GM23338 (cell line): ENCODE measurements at regions not wholly inside any gene's neighbourhood (a gene's known extent, or its start where the extent isn't known, plus 50 kb on each side); places are given as distances from the start of the nearest gene placed in this dataset.

Source experiments
- CTCF ChIP-seq, 2 experiments: fragments of 200-600 bp in 1 of 2; sonication (generic) in 1 of 2; conservative IDR thresholded peaks; 2 replicates each; pipeline versions ENCODE4 v1.5.1 to v1.6.1; 2016 to 2017; ENCODE audit warnings: antibody characterized with exemption in 2 of 2, low read depth in 2 of 2, mild to moderate bottlenecking in 2 of 2, moderate library complexity in 1 of 2
- EZH2 ChIP-seq: fragments of 200-600 bp; sonication (generic); IDR thresholded peaks from one replicate; pipeline ENCODE4 v1.8.0; 2017; ENCODE audit warnings: antibody characterized with exemption, mild to moderate bottlenecking, low read depth; ENCODE audit not compliant: unreplicated experiment
- JUNB ChIP-seq: IDR thresholded peaks from one replicate; pipeline ENCODE4 v1.6.1; 2016; ENCODE audit warnings: antibody characterized with exemption; ENCODE audit not compliant: unreplicated experiment
- TF ChIP-seq, protein P1 (sequence below): IDR thresholded peaks from one replicate; pipeline ENCODE4 v1.6.1; 2018; ENCODE audit warnings: antibody characterized with exemption; ENCODE audit not compliant: unreplicated experiment

DNA sequence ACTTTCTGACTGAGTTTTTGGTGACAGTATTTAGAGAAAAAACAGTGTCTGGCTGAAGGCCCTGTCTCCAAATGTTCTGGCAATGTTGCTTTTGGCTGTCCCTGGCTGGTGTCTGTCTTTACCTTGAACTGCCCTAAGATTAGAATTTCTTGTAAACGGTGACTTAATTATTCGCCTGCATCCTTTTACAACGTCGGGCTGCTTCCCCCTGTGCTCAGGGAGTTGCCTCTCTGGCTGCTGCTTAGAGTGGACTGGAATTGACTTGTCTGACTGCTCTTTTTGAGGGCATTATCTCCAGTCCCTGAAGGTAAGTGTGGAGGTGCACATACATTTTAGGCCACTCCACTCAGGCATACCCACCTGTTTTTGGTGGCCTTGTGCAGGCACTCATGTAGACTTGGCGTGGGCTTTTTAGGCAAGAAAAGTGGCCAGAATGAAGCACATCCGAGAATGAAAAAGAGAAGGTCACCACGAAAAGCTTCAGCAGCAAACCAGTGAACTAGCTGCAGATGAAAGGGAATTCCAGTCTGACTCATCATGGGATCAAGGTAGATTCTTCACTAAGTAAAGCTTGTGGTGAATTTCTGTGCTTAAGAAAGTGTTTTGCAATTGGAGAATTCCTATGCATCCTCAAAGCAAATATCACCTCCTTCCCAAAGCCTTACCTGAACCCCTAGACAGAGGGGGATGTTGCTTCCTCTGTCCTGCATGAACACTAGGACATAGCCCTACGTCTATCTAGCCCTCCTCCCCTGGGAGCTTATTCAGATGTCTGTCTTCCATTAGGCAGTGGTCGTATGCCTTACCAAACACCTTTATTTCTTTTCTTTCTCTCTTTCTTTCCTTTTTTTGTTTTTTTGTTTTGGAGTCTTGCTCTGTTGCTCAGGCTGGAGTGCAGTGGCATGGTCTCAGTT lies 230.3 kb upstream of the TRIB2 start:
- no peak for TF ChIP-seq JUNB
- no peak for TF ChIP-seq CTCF (conservative IDR thresholded peaks at IDR 0.05; ENCODE audit: low read depth in 2 of 2)
- no peak for TF ChIP-seq EZH2
- TF ChIP-seq, protein P1, sequence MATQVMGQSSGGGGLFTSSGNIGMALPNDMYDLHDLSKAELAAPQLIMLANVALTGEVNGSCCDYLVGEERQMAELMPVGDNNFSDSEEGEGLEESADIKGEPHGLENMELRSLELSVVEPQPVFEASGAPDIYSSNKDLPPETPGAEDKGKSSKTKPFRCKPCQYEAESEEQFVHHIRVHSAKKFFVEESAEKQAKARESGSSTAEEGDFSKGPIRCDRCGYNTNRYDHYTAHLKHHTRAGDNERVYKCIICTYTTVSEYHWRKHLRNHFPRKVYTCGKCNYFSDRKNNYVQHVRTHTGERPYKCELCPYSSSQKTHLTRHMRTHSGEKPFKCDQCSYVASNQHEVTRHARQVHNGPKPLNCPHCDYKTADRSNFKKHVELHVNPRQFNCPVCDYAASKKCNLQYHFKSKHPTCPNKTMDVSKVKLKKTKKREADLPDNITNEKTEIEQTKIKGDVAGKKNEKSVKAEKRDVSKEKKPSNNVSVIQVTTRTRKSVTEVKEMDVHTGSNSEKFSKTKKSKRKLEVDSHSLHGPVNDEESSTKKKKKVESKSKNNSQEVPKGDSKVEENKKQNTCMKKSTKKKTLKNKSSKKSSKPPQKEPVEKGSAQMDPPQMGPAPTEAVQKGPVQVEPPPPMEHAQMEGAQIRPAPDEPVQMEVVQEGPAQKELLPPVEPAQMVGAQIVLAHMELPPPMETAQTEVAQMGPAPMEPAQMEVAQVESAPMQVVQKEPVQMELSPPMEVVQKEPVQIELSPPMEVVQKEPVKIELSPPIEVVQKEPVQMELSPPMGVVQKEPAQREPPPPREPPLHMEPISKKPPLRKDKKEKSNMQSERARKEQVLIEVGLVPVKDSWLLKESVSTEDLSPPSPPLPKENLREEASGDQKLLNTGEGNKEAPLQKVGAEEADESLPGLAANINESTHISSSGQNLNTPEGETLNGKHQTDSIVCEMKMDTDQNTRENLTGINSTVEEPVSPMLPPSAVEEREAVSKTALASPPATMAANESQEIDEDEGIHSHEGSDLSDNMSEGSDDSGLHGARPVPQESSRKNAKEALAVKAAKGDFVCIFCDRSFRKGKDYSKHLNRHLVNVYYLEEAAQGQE = no peak
